Osteocyte (in vitro differentiated cells): ENCODE measurements at regions not wholly inside any gene's neighbourhood (a gene's known extent, or its start where the extent isn't known, plus 50 kb on each side); places are given as distances from the start of the nearest gene placed in this dataset.

ENCODE experiments used
- DNase-seq: peaks from one replicate; pipeline ENCODE4 v3.0.0; 2021; ENCODE audit warnings: mixed read lengths; ENCODE audit not compliant: unreplicated experiment; ENCODE audit errors: extremely low spot score
- H3K27ac Mint-ChIP-seq: one replicate; pipeline ENCODE4 v1.8.0; 2021; ENCODE audit warnings: mild to moderate bottlenecking, mixed read lengths; ENCODE audit not compliant: unreplicated experiment
- H3K27me3 Mint-ChIP-seq: one replicate; pipeline ENCODE4 v1.8.0; 2021; ENCODE audit warnings: mixed read lengths; ENCODE audit not compliant: unreplicated experiment
- H3K36me3 Mint-ChIP-seq: one replicate; pipeline ENCODE4 v1.8.0; 2021; ENCODE audit warnings: mixed read lengths; ENCODE audit not compliant: unreplicated experiment
- H3K4me1 Mint-ChIP-seq: one replicate; pipeline ENCODE4 v1.8.0; 2021; ENCODE audit warnings: mixed read lengths; ENCODE audit not compliant: unreplicated experiment
- H3K4me3 Mint-ChIP-seq: one replicate; pipeline ENCODE4 v1.8.0; 2021; ENCODE audit warnings: mild to moderate bottlenecking, moderate library complexity, mixed read lengths; ENCODE audit not compliant: unreplicated experiment
- H3K9me3 Mint-ChIP-seq: one replicate; pipeline ENCODE4 v1.8.0; 2021; ENCODE audit warnings: mixed read lengths; ENCODE audit not compliant: unreplicated experiment
- CTCF ChIP-seq: fragments of 200-600 bp; sonication (generic); IDR thresholded peaks from 2 replicates; pipeline ENCODE4 v1.5.0; 2021; ENCODE audit warnings: antibody characterized with exemption, mild to moderate bottlenecking, moderate library complexity

- Mint-ChIP-seq H3K36me3 (no peaks in the 10 kb centered on the region), H3K9me3 (no peaks in the 10 kb centered on the region), H3K4me3 (no peak overlapping the region), H3K27me3 (peaks cover 23% of the 10 kb centered on the region), H3K4me1 (no peaks in the 10 kb centered on the region), H3K27ac (no peak overlapping the region)
- DNase-seq = no peak
- TF ChIP-seq CTCF = no peak
Observed at GRCh38 chr9:75616052-75616451, 274.4 kb upstream of the PCSK5 start.

GRCh38 chr9:75616841-75617566 is 273.5 kb upstream of the PCSK5 start:
- no peak for TF ChIP-seq CTCF
- Mint-ChIP-seq H3K36me3 (no peaks in the 10 kb centered on the region), H3K4me1 (no peaks in the 10 kb centered on the region), H3K27ac (no peak overlapping the region), H3K4me3 (no peak overlapping the region), H3K27me3 (peaks cover 29% of the 10 kb centered on the region), H3K9me3 (no peaks in the 10 kb centered on the region)
- DNase-seq = no peak

GRCh38 chr9:75623462-75623861 is 267.0 kb upstream of the PCSK5 start:
- Mint-ChIP-seq H3K4me3 (no peak overlapping the region), H3K27ac (no peak overlapping the region), H3K36me3 (no peaks in the 10 kb centered on the region), H3K4me1 (no peaks in the 10 kb centered on the region), H3K9me3 (peaks cover 5% of the 10 kb centered on the region), H3K27me3 (peaks cover 17% of the 10 kb centered on the region)
- no peak for DNase-seq
- TF ChIP-seq CTCF = no peak

DNA sequence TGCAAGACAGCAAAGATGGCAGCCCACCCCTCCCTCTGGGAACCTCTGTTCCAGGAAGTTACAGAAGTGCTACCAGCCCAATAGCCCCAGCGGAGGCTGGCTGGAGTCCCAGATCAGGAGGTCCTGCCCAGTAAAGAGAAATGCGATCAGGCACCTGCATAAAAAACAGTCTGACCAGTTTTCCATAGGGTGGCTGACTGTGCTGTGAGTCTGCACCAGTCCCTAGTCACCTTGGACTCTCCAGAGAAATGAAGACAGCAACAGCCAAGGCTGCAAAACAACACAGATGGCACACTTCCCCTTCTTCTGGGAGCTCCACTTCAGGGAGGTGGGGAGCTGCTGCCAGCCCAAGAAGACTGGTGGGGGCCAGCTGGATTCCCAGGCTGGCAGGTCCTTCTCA is 265.5 kb upstream of the PCSK5 start:
- peaks cover 17% of the 10 kb centered on the region for H3K27me3 Mint-ChIP-seq
- H3K27ac Mint-ChIP-seq = no peak overlapping the region
- no peak overlapping the region for H3K4me3 Mint-ChIP-seq
- no peak for DNase-seq
- H3K9me3 Mint-ChIP-seq = peaks cover 5% of the 10 kb centered on the region
- no peaks in the 10 kb centered on the region for H3K36me3 Mint-ChIP-seq
- TF ChIP-seq CTCF = no peak
- H3K4me1 Mint-ChIP-seq = no peaks in the 10 kb centered on the region

GRCh38 chr9:75626860-75627259 is 263.6 kb upstream of the PCSK5 start:
- no peaks in the 10 kb centered on the region for H3K36me3 Mint-ChIP-seq
- no peak for DNase-seq
- no peak overlapping the region for H3K4me3 Mint-ChIP-seq
- H3K27me3 Mint-ChIP-seq = peaks cover 5% of the 10 kb centered on the region
- no peaks in the 10 kb centered on the region for H3K4me1 Mint-ChIP-seq
- H3K27ac Mint-ChIP-seq = no peak overlapping the region
- no peak for TF ChIP-seq CTCF
- H3K9me3 Mint-ChIP-seq = peaks cover 5% of the 10 kb centered on the region
